ENCODE measurements at regions not wholly inside any gene's neighbourhood (a gene's known extent, or its start where the extent isn't known, plus 50 kb on each side); places are given as distances from the start of the nearest gene placed in this dataset.

DNA sequence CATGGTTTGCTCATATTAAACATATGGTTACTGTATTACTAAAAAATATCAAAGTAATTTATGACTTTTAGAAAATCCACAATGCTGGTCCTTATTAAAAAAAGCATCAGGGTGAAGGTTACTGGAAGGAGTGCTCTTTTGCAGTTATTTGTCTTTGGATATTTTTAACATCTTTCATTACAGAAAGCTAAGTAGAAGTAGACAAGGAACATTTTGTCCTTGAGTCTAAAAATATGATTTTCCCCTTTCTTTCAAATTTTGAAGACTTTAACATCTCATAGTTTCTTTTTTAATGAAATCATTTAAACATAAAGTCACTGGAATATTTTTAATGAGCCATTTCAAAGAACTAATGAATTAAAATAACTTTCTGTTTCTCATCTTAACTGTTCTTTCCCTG lies 110.1 kb upstream of the TNS3 start:
- ATAC-seq = no peak
- H3K27ac ChIP-seq = peak overlapping the region in 3 of 4 donors; percentile 29 to 72 (median 51)

DNA sequence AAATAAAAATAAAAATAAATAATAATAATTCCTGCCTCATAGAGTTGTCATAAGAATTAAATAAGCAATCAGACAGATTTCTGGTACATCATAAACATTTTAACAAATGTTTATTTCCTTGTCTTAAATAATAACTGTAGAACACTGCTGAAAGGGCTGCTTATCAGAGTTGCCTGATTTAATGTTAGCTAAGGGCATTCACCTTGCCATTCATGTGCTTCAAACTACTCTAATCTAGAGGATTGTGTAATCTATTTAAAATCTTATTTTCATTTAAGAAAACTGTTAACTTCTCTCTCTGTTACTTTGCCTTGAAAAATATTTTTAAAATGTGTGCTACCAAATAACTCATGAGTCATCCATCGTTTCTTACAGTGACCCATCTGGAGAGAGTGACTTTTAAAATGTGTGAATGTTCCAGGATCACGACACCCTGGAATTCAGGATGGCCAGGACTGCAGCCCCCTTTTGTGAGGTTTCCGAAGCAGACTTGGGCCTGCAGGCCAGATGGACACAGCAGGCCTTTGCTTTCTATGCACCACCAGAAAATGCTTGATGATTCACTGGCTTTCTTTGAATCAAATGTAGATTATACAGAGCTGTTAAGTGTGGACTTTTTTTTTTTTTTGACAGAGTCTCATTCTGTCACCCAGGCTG lies 109.1 kb upstream of the TNS3 start:
- Histone ChIP-seq H3K27ac (peak overlapping the region in 2 of 4 donors; percentile 70 to 72), H3K9me3 (no peaks in the 10 kb centered on the region), H3K4me1 (peaks cover 0 to 28% (median 3%) of the 10 kb centered on the region in 3 donors), H3K4me3 (no peak overlapping the region), H3K27me3 (no peaks in the 10 kb centered on the region), H3K36me3 (no peaks in the 10 kb centered on the region)
- TF ChIP-seq, protein P1, sequence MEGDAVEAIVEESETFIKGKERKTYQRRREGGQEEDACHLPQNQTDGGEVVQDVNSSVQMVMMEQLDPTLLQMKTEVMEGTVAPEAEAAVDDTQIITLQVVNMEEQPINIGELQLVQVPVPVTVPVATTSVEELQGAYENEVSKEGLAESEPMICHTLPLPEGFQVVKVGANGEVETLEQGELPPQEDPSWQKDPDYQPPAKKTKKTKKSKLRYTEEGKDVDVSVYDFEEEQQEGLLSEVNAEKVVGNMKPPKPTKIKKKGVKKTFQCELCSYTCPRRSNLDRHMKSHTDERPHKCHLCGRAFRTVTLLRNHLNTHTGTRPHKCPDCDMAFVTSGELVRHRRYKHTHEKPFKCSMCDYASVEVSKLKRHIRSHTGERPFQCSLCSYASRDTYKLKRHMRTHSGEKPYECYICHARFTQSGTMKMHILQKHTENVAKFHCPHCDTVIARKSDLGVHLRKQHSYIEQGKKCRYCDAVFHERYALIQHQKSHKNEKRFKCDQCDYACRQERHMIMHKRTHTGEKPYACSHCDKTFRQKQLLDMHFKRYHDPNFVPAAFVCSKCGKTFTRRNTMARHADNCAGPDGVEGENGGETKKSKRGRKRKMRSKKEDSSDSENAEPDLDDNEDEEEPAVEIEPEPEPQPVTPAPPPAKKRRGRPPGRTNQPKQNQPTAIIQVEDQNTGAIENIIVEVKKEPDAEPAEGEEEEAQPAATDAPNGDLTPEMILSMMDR (IDR thresholded peaks at IDR 0.05) = no peak
- TF ChIP-seq POLR2AphosphoS5 (IDR thresholded peaks at IDR 0.05) = peak; percentile 51
- ATAC-seq = peak; percentile 69
- WGBS, 2 donors (ENCODE audit: low coverage in 1 of 2) = 8 to 15% methylated on average over 2 to 3 of the region's 3 CpGs

More for the DNA sequence above, 110.1 kb upstream of the TNS3 start:
- no peaks in the 10 kb centered on the region for H3K9me3 ChIP-seq
- no peaks in the 10 kb centered on the region for H3K36me3 ChIP-seq
- H3K4me3 ChIP-seq = no peak overlapping the region
- H3K27me3 ChIP-seq = no peaks in the 10 kb centered on the region
- H3K4me1 ChIP-seq = peaks cover 0 to 28% (median 3%) of the 10 kb centered on the region in 3 donors
- TF ChIP-seq POLR2AphosphoS5 (IDR thresholded peaks at IDR 0.05) (peak; percentile 85), EP300 (IDR thresholded peaks at IDR 0.05) (no peak)

DNA sequence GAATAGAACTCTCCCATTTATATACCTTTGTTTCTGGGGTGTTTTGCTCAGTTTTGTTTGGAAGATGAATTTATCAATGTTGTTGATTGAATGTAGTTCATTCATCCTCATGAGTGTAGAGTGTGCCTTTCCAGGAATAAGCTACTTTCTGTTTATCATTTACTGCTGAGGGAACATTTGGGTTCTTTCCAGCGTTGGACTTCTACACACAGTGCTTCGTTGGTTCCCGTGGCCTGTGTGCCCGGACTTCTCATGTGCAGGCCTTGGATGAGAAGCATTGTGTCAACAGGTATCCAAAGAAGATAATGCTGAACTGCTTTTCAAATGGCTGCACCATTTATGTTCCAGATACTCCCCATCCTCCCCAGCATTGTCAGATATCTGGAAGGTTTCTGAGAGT lies 107.6 kb upstream of the TNS3 start:
- WGBS, 2 donors (ENCODE audit: low coverage in 1 of 2) = 56% methylated on average over 4 of the region's 4 CpGs; no CpG with 5 or more reads in 1 of the 2 donors
- no peaks in the 10 kb centered on the region for H3K9me3 ChIP-seq
- no peak for ATAC-seq
- no peak overlapping the region for H3K27ac ChIP-seq
- H3K4me1 ChIP-seq = peaks cover 0 to 28% (median 3%) of the 10 kb centered on the region in 3 donors
- no peaks in the 10 kb centered on the region for H3K36me3 ChIP-seq
- no peak overlapping the region for H3K4me3 ChIP-seq
- H3K27me3 ChIP-seq = no peaks in the 10 kb centered on the region
- no peak for TF ChIP-seq POLR2AphosphoS5 (IDR thresholded peaks at IDR 0.05)
- TF ChIP-seq, protein P1 (IDR thresholded peaks at IDR 0.05) = no peak
- no peak for TF ChIP-seq POLR2A (IDR thresholded peaks at IDR 0.05)
- no peak for TF ChIP-seq EP300 (IDR thresholded peaks at IDR 0.05)

DNA sequence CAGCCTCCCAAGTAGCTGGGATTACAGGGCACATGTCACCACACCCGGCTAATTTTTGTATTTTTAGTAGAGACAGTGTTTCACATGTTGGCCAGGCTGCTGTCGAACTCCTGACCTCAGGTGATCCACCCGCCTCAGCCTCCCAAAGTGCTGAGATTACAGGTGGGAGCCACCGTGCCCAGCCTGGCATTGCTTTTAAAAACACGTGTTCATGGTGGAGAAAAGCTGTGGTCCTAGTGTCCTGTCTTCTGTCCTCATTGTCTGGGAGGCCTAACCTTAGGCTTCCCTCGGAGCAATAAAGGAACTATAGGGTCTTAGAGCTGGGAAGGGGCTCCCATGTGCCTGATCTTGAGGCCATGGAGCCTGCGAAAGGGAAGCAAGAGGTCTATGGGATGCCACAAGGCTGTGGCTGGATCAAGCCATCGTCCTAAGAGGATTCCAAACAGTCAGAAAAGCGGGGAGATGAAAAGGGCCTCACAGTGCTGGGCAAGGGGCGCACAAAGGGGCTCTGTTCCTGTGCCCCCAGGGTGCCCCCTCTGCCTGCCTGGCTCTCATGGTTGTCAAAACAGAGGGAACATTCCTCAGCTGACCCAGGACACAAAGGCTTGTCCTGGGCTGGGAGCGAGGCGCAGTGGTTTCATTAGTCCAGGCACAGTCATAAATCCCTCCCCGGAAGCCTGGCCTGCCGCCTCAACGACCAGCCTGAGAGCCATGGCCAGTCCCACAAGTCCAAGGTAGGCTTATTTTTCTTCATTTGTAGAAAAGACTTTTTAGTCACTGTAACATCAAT lies 106.6 kb upstream of the TNS3 start:
- TF ChIP-seq, protein P1 (IDR thresholded peaks at IDR 0.05) = no peak
- TF ChIP-seq POLR2A (IDR thresholded peaks at IDR 0.05) = no peak
- TF ChIP-seq POLR2AphosphoS5 (IDR thresholded peaks at IDR 0.05) = no peak
- no peak for TF ChIP-seq EP300 (IDR thresholded peaks at IDR 0.05)
- H3K9me3 ChIP-seq = no peaks in the 10 kb centered on the region
- 80 to 94% methylated on average over 6 to 7 of the region's 15 CpGs for WGBS, 2 donors (ENCODE audit: low coverage in 1 of 2)
- H3K4me3 ChIP-seq = no peak overlapping the region
- H3K36me3 ChIP-seq = no peaks in the 10 kb centered on the region
- no peak for ATAC-seq
- H3K4me1 ChIP-seq = peaks cover 0 to 28% (median 3%) of the 10 kb centered on the region in 3 donors
- H3K27me3 ChIP-seq = no peaks in the 10 kb centered on the region
- H3K27ac ChIP-seq = peak overlapping the region in 1 of 4 donors; percentile 33

DNA sequence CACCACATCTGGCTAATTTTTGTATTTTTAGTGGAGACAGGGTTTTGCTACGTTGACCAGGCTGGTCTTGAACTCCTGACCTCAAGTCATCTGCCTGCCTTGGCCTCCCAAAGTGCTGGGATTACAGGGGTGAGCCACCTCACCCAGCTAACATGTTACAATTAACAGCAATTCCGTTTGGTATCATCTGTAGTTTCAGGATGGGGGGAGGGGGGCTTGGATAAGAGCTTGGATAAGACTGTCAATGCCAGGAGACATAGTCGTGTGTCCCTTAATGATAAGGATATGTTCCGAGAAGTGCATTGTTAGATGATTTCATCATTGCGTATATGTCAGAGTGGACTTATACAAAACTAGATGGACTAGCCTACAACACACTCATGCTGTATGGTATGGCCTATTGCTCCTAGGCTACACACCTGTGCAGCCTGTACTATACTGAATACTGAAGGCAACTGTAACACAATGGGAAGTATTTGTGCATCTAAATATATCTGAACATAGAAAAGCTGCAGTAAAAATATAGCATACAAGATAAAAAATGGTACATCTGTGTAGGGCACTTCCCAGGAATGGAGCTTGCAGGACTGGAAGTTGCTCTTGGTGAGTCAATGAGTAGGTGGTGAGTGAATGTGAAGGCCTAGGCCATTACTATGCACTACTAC lies 103.9 kb upstream of the TNS3 start:
- Histone ChIP-seq H3K27ac (no peak overlapping the region), H3K27me3 (no peaks in the 10 kb centered on the region), H3K4me1 (peaks cover 0 to 6% (median 0%) of the 10 kb centered on the region in 3 donors), H3K9me3 (no peaks in the 10 kb centered on the region), H3K4me3 (no peak overlapping the region), H3K36me3 (no peaks in the 10 kb centered on the region)
- no peak for ATAC-seq
- 89 to 92% methylated on average over 4 to 5 of the region's 5 CpGs for WGBS, 2 donors (ENCODE audit: low coverage in 1 of 2)
- TF ChIP-seq, protein P1 (IDR thresholded peaks at IDR 0.05) = no peak
- TF ChIP-seq EP300 (IDR thresholded peaks at IDR 0.05) (no peak), POLR2AphosphoS5 (IDR thresholded peaks at IDR 0.05) (no peak), POLR2A (IDR thresholded peaks at IDR 0.05) (no peak)

Measured in gastroesophageal sphincter (tissue), 4 donors.